MM.1S (cell line): ENCODE measurements at regions not wholly inside any gene's neighbourhood (a gene's known extent, or its start where the extent isn't known, plus 50 kb on each side); places are given as distances from the start of the nearest gene placed in this dataset.
"Not testable (repeated sequence)": the region's sequence is repeated elsewhere in the genome, so short reads cannot be mapped to it uniquely, and the experiment has no call there.

ENCODE experiments used
- EZH2 ChIP-seq: fragments of 300-600 bp; sonication (generic); optimal IDR thresholded peaks from 2 replicates; pipeline ENCODE3; 2017; ENCODE audit warnings: low read depth, mild to moderate bottlenecking, antibody characterized with exemption, low read length, mixed read lengths
- TF ChIP-seq, protein P1 (sequence below): fragments of 300-600 bp; sonication (generic); IDR thresholded peaks from 2 replicates; pipeline ENCODE4 v1.5.1; 2016; ENCODE audit warnings: antibody characterized with exemption, low read length, mixed read lengths

DNA sequence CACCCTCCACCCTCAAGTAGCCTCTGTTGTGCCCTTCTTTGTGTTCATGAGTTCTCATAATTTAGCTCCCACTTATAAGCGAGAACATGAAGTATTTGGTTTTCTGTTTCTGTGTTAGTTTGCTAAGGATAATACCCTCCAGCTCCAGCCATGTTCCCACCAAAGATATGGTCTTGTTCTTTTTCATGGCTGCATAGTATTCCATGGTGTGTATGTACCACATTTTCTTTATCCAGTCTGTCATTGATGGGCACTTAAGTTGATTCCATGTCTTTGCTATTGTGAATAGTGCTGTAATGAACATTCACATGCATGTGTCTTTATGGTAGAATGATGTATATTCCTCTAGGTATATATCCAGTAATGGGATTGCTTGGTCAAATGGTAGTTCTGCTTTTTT lies 77.8 kb downstream of the FTHL17 start:
- TF ChIP-seq, protein P1, sequence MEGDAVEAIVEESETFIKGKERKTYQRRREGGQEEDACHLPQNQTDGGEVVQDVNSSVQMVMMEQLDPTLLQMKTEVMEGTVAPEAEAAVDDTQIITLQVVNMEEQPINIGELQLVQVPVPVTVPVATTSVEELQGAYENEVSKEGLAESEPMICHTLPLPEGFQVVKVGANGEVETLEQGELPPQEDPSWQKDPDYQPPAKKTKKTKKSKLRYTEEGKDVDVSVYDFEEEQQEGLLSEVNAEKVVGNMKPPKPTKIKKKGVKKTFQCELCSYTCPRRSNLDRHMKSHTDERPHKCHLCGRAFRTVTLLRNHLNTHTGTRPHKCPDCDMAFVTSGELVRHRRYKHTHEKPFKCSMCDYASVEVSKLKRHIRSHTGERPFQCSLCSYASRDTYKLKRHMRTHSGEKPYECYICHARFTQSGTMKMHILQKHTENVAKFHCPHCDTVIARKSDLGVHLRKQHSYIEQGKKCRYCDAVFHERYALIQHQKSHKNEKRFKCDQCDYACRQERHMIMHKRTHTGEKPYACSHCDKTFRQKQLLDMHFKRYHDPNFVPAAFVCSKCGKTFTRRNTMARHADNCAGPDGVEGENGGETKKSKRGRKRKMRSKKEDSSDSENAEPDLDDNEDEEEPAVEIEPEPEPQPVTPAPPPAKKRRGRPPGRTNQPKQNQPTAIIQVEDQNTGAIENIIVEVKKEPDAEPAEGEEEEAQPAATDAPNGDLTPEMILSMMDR = not testable (repeated sequence)
- not testable (repeated sequence) for TF ChIP-seq EZH2
